KOPT-K1 (cell line): ENCODE measurements at regions not wholly inside any gene's neighbourhood (a gene's known extent, or its start where the extent isn't known, plus 50 kb on each side); places are given as distances from the start of the nearest gene placed in this dataset.

Experiments used
- H3K27ac ChIP-seq: fragments of 200-600 bp; sonication (generic); 2 replicates; pipeline ENCODE4 v1.5.1; 2016; ENCODE audit warnings: antibody characterized with exemption, mild to moderate bottlenecking, low read depth, low read length; ENCODE audit not compliant: poor library complexity, severe bottlenecking
- H3K36me3 ChIP-seq: fragments of 200-600 bp; sonication (generic); 2 replicates; pipeline ENCODE4 v1.5.1; 2017; ENCODE audit warnings: antibody characterized with exemption, mild to moderate bottlenecking, low read length, moderate library complexity; ENCODE audit not compliant: insufficient read depth
- H3K9me3 ChIP-seq: fragments of 200-600 bp; sonication (generic); 2 replicates; pipeline ENCODE4 v1.5.1; 2017; ENCODE audit warnings: antibody characterized with exemption, low read length, mild to moderate bottlenecking; ENCODE audit not compliant: insufficient read depth, poor library complexity, severe bottlenecking

DNA sequence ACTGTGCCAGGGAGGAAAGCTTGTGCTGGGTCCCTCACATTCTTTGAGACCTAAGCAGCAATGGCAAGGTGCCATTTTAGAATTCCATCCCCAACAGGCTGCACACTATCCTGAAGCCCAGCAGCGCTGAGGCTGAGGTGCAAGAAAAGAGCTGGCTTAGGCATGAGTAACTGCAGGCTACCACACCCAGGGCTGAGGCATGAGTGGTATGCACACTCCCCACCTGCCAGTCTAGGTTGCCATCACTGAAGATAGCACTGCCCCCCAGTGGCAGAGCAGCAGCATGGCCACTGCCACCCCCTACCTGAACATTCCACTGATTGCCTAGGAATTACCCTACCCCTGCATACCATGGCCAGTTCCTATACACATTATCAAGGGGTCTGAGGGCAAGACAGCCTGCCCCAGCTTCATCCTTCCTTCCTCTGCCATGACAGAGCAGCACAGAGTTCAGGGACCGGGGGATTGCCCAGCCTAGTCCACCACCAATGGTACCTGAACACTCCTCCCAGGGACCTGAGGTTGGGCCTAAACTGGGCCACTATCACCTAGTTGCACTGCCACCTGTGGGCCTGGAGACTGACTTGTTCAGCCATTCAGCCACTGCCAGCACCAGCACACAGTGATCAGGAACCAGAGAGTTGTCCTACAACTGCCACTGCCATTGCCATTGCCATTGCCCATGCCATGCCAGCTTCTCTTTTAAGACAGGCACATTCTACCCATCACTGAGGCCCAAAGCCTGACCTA is 129.8 kb downstream of the SATB1 start:
- Histone ChIP-seq H3K27ac (peak overlapping the region; percentile 51), H3K9me3 (peaks cover 47% of the 10 kb centered on the region), H3K36me3 (no peaks in the 10 kb centered on the region)

DNA sequence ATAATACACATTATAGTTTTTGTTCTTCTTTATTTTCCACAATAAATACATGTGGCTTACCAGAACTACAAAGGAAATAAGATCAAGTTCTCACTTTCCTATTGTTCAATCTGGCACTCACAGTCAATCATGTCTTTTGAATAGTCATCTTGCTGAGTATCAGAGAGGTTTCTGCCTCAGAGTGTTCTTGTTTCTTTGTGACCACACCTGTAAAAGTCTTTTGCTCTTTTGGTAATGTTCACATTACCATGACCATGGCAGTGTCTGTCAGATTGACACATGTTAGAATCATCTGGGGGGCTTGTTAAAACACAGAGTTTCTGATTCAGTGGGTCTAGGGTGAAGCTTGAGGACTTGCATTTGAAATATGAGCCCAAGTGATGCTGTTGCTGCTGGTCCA is 135.0 kb downstream of the SATB1 start:
- H3K27ac ChIP-seq = no peak overlapping the region
- H3K9me3 ChIP-seq = peaks cover 5% of the 10 kb centered on the region
- H3K36me3 ChIP-seq = no peaks in the 10 kb centered on the region; the same call in 1 of the 2 replicates

DNA sequence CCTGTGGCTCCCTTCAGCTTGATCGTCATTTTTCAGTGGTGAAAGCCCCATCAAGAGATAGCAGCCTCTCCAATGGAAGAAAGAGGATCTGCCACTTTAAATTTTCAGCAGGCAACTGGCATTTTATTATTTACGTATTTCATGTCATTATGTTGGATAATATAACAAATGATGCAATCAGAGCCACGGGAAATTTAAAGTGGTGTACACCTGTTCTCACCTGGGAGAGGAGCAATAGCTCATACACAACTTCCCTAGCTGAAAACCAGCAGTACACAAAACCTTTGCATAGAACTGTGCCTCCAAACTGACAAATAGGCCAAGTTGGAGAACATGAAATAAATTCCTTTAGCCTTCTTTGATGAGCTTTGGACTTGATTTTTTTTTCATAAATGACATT is 136.9 kb downstream of the SATB1 start:
- no peak overlapping the region for H3K27ac ChIP-seq
- no peaks in the 10 kb centered on the region; the same call in 1 of the 2 replicates for H3K36me3 ChIP-seq
- H3K9me3 ChIP-seq = no peaks in the 10 kb centered on the region

DNA sequence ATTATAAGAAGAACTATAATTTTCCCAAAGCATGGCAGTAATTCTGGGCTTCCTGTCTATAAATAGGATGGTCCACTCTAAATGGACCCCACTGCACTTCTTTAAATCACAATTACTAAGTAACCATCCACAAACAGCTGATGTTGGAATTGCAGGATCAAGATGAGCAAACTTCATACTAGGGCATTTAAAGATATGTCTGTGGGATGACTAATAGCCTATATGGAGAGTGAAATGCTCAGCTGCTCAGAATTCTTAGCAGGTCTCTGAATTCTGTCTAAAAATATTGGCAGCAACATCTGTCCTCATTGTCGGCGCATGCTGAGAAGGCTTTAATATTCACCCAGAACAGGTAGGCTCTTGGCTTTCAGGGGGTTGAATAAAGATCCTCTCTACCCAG is 140.4 kb downstream of the SATB1 start:
- Histone ChIP-seq H3K9me3 (no peaks in the 10 kb centered on the region), H3K27ac (no peak overlapping the region), H3K36me3 (no peaks in the 10 kb centered on the region; the same call in 1 of the 2 replicates)

DNA sequence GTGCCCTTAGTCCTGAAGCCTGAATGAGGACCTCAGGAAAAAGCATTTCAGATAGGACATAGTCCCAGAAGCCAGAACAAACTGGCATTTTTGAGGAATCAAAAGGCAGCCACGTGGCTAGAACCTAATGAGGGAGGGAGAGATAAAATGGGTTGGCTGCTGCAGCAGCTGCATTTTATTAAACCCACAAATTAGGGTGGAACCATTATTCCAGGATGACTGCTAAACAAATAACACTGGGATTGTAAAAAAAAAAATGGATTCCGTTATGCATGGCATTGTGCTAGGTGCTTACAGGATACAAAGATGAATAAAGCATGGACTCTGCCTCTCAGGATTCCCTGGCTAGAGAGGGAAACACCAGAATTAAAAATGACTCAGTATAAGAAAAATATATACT is 141.5 kb downstream of the SATB1 start:
- Histone ChIP-seq H3K9me3 (no peaks in the 10 kb centered on the region), H3K36me3 (no peaks in the 10 kb centered on the region; the same call in 1 of the 2 replicates), H3K27ac (no peak overlapping the region)

DNA sequence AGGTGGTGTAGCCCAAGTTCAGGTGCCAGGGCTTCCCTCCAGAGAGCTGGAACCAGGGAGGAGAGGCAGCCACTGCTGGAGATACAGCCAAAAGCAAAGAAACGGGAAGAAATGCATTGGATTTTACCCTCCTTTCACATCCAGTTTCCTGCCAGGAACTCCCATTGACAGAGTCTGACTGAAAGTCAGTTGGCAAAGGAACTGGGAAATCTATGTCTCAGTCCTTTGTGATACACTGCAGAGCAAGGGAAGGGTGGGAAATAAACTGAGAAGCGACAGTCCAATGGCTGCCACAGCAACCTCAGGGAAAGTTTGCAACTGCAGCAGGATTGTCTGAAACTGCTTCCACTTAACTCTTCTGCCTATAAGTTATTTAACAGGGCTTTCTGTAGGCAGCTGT is 142.6 kb downstream of the SATB1 start:
- no peaks in the 10 kb centered on the region; the same call in 1 of the 2 replicates for H3K36me3 ChIP-seq
- H3K9me3 ChIP-seq = no peaks in the 10 kb centered on the region
- H3K27ac ChIP-seq = no peak overlapping the region

DNA sequence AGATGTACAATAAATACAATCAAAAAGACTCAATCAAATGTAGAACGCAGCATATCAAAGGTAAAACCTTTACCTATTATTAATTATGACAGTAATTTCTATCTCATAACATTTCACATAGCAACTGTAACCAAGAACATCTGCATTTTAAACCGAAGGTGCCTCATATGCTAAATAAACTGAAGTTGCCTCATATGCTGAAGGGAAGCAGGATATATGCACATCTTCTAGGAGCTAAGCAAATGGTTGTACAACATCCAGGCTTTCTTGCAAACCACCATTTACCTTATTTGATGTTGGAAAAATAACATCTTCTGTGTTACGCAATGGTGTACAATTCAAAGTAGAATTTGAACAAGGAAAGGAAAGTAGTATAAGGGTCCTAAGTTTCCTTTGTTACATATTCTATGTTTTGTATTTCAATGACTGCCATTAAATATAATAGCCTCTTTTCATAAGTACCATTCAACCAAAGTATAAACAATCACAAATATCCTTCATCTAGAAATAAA is 145.9 kb downstream of the SATB1 start:
- no peaks in the 10 kb centered on the region for H3K9me3 ChIP-seq
- no peak overlapping the region for H3K27ac ChIP-seq
- H3K36me3 ChIP-seq = peaks cover 9% of the 10 kb centered on the region; the same call in 1 of the 2 replicates

DNA sequence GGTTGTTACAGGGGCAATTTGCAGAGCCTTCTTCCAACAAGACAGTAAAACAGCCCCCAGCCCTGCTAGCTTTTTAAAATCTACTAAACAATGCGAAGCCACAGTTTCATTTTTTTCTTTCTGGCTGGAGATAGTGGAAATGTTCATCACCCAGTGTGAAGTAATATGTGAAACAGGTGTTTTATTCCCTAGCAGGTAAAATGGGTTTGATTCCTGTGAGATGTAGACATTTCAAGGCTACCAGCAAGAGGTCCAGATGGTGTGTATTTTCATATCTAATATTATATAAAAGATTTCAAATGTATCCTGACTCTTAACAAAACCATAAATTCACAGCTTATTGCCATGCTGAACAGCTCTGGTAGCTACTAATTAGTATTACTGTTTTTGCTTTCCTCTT is 160.3 kb downstream of the SATB1 start:
- no peak overlapping the region for H3K27ac ChIP-seq
- no peaks in the 10 kb centered on the region for H3K9me3 ChIP-seq
- peaks cover 24% of the 10 kb centered on the region; the same call in 1 of the 2 replicates for H3K36me3 ChIP-seq

DNA sequence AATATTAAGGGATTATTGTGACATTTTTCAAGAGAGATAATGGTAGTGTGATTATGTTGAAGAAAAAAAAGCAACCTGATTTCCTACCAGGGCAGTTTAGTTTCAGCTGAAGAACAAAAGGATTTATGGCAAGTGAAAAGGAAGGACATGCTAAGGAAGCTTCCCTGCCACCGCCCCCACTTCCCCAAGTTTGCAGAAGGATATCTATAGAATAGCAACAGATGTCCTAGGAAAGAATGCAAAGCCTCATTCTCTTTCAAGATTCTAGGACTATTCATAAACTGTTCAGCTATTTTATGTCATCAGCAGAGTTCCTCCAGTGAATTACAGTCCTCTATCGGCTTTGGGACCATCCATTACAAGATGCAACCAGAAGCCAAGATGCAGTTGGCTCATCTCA is 160.8 kb downstream of the SATB1 start:
- H3K36me3 ChIP-seq = peaks cover 24% of the 10 kb centered on the region; the same call in 1 of the 2 replicates

DNA sequence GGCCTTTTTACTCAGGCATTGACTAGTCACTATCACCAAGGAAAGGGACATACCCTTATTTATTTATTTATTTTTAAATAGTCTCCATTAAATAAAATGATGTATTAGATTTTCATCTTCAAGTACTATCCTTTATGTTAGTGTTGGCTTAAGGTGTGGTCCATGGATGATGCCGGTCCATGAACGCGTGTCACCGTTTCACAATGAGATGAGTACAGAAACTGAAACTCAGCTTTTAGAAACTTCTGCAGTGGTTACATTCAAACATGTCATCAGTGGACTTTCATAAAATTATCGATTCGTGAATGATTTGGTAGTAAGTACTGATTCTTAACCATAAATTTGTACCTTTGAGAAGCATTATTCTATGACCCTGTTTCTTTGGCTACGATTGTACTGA is 166.6 kb downstream of the SATB1 start:
- Histone ChIP-seq H3K9me3 (peaks cover 12% of the 10 kb centered on the region), H3K36me3 (peaks cover 12% of the 10 kb centered on the region; the same call in 1 of the 2 replicates), H3K27ac (no peak overlapping the region)

More for the DNA sequence above, 160.8 kb downstream of the SATB1 start:
- H3K27ac ChIP-seq = no peak overlapping the region
- no peaks in the 10 kb centered on the region for H3K9me3 ChIP-seq

DNA sequence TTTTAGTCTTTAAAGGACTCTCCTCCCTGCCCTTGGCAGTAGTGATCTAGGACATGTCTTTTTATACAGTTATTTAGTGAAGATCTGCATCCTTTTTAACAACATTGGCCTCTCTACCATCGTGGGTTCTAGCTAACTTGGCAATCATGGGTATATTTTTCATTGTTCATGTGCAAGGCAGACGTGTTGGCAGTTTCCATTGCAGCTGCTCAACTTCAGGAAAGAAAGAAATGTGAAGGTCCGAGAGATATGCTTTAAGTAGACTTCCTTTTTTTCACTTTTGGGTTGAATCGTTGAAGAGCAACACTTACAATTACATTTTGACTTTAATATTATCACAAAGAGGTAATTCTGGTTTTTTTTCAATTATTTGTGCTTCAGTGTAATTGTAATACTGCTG is 172.6 kb downstream of the SATB1 start:
- Histone ChIP-seq H3K36me3 (peaks cover 23% of the 10 kb centered on the region; the same call in 1 of the 2 replicates), H3K27ac (no peak overlapping the region), H3K9me3 (peaks cover 8% of the 10 kb centered on the region)

DNA sequence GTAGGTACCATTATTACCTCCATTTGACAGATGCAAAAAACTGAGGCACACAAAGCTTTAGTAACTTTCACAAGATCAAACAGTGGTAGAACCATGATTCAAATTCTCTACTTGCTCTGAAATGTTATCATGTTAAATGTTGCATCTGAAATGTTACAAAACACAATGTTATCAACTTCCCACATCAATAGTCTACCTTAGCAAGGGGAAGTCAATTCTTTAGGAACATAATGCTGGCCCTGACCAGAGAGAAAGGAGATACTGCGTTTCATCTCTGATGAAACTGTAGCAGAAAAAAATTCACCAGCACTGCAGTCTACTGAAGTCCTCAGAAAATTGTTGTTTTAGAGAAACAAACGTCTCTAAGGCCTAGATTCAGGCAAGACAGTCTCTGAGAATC is 174.1 kb downstream of the SATB1 start:
- peaks cover 3% of the 10 kb centered on the region for H3K9me3 ChIP-seq
- peaks cover 23% of the 10 kb centered on the region; the same call in 1 of the 2 replicates for H3K36me3 ChIP-seq
- no peak overlapping the region for H3K27ac ChIP-seq

DNA sequence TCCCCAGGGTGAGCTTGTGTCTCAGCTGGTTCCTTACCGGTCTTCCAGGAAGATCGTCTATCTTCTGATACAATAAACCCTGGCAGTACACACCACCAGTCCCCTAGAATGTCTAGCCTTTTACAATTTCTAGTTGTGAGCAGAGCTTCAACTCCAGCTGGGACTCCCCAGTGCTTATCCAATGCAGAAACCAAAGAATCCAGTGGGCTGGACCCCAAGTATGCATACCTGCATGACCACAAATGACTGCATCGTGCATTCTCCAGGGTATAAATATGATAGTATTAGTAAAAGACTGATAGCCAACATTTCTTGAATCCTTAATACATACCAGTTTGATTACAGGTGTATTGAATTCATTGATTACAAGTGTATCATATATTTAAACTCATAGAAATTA is 176.0 kb downstream of the SATB1 start:
- H3K27ac ChIP-seq = no peak overlapping the region

DNA sequence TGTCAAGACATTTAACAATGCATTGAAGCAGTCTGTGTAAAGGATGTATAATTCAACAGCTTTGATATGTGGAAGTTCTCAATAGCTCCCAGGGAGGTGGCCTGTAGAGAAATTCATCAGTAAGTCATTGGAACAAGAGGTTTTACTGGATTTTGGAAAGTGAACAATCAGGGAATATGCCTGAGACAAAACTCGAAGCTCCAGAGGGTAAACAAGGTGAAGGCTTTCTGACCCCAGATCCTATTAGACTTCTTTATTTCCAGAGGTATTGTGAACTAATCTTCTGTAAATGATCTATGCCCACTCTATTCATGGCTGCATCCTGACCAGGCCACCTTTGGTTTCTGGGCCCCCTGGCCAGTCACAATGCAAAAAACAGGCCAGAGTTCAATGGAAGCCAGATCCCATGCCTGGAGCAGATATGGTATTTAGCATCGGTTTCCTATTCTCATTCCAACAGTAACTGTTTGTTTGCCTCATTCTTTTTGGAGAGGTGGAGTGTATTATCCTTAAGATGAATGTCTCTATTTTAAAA is 177.3 kb downstream of the SATB1 start:
- Histone ChIP-seq H3K27ac (no peak overlapping the region), H3K36me3 (peaks cover 23% of the 10 kb centered on the region; the same call in 1 of the 2 replicates), H3K9me3 (no peaks in the 10 kb centered on the region)

More for the DNA sequence above, 176.0 kb downstream of the SATB1 start:
- H3K36me3 ChIP-seq = peaks cover 23% of the 10 kb centered on the region; the same call in 1 of the 2 replicates
- H3K9me3 ChIP-seq = no peaks in the 10 kb centered on the region

DNA sequence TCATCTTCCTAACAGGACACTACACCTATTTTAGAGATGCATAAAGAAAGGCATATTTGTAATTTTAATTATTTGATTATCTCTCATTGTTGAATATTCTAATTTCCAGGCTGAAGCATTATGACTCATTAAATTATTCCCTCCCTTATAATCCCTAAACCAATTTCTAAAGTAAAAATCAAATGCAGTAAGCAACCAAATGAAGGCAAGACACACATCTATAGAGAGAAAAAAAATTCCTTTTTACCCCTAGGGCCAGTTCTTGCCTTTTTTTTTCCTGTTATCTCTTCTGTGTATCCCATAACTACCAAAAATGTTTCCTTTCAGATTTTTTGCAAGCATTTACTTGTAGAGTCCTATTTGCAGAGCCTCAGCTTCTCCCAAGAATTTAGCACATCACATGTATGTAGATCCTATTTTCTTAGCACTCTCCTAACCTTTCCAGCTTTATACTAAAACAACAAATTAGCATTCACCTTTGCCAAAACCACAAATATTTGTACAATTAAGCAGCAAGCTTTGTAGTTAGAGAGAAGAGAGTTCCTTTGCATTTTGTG is 177.9 kb downstream of the SATB1 start:
- no peaks in the 10 kb centered on the region for H3K9me3 ChIP-seq
- no peak overlapping the region for H3K27ac ChIP-seq
- H3K36me3 ChIP-seq = peaks cover 23% of the 10 kb centered on the region; the same call in 1 of the 2 replicates
